H7 (cell line): ENCODE measurements at regions not wholly inside any gene's neighbourhood (a gene's known extent, or its start where the extent isn't known, plus 50 kb on each side); places are given as distances from the start of the nearest gene placed in this dataset.

Experiments
- DNase-seq: peaks from one replicate; pipeline ENCODE4 v3.0.0; 2012
- H3K27me3 ChIP-seq: 2 replicates; pipeline ENCODE4 v1.6.0; 2011; ENCODE audit warnings: mild to moderate bottlenecking, low read length; ENCODE audit not compliant: control insufficient read depth, insufficient read depth
- H3K36me3 ChIP-seq: replicated peaks from 2 replicates; pipeline ENCODE4 v1.5.1; 2011; ENCODE audit warnings: low read length; ENCODE audit not compliant: control insufficient read depth, insufficient read depth
- H3K4me3 ChIP-seq: 2 replicates; pipeline ENCODE4 v1.5.1; 2011; ENCODE audit warnings: low read depth, mild to moderate bottlenecking, control low read depth, low read length, moderate library complexity; ENCODE audit not compliant: insufficient read depth

DNA sequence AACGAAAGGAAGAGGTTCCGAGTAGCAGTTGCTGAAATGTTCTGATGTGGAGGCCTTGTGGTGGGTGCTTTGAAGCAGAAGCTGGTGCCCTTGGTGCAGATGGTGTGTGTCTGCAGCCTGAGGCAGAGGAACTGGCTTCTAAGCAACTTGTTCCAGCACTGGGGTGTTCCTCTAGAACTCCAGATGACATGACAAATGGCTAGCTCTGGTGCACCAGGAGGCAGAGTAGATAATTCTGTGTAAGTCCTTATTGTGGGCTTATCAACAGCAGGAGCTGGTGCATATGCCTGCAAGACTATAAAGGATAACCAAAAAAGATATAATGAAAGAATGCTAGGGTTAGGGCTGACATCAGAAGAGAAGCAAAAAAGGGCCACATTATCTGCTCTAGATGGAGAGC is 76.5 kb downstream of the ARL5B start:
- H3K27me3 ChIP-seq, result no peaks in the 10 kb centered on the region
- no peak overlapping the region for H3K4me3 ChIP-seq
- no peaks in the 10 kb centered on the region for H3K36me3 ChIP-seq
- DNase-seq, result no peak

DNA sequence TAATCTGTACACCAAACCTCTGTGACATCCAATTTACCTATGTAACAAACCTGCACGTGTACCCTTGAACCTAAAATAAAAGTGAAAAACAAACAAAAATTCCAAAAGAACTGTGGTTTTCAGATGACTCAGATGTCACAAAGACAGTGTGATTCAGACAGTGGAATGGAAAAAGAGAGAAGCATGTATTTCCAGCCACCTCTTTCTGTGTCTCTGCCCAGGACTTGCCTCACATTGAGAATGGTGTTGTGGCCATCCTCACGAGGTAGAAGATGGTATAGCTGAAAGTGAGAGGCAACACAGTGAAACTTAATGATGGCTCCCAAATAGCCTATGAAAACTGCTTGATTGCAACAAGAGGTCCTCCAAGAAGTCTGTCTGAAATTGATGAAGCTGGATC is 78.0 kb downstream of the ARL5B start:
- Histone ChIP-seq H3K27me3 (no peaks in the 10 kb centered on the region), H3K36me3 (no peaks in the 10 kb centered on the region), H3K4me3 (no peak overlapping the region)
- DNase-seq, result no peak

DNA sequence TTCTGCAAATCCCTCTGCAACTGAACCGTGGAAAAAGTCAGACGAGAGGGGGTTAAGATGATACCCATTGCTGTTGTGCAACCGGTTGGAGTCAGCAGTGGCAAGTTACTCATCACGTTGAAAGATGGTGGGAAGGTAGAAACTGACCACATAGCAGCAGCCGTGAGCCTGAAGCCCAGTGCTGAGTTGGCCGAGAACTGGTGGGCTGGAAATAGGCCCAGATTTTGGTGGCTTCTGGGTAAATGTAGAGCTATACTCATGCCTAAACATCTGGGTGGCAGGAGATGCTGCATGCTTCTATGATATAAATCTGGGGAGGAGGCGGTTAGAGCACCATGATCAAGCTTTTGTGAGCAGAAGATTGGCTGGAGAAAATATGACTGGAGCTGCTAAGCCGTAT is 78.6 kb downstream of the ARL5B start:
- Histone ChIP-seq H3K36me3 (no peaks in the 10 kb centered on the region), H3K4me3 (no peak overlapping the region), H3K27me3 (no peaks in the 10 kb centered on the region)
- no peak for DNase-seq

DNA sequence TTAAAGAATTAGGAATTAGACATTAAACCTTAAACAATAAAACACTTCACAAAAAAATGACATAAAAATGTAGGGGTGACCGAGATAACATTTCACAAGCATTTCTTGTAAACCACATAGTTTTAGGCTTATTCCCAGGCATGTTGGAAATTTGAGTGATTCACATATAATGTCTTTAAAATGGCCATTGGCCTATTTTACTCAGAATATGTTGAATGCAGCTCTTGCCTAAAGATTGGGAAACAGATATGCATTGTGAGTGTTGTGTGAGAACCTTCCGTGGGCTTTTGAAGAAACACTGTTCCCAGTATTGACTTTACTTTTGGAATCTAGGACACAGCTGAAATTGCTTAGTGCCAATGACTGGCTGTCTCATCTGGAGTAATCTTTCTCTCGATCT is 79.6 kb downstream of the ARL5B start:
- Histone ChIP-seq H3K36me3 (no peaks in the 10 kb centered on the region), H3K27me3 (no peaks in the 10 kb centered on the region), H3K4me3 (no peak overlapping the region)
- DNase-seq, result no peak

DNA sequence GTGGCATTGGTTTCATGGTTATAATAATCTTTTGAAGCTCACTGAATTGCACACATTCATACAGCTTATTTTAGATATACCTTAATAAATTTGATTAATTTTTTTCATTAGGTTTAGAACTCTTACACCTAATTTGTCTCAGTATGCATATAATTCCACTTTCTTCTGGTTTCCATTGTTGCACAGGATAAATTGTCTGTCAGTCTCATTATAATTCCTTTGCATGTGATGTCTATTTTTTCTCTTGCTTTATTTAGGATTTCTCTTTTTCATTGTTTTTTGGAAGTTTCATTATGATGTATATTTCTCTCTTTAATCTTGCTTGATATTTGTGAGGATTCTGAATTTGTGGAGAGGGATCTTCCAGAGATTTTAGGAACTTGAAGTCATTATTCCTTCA is 84.7 kb downstream of the ARL5B start:
- Histone ChIP-seq H3K27me3 (no peaks in the 10 kb centered on the region), H3K4me3 (no peak overlapping the region)
- no peak for DNase-seq

DNA sequence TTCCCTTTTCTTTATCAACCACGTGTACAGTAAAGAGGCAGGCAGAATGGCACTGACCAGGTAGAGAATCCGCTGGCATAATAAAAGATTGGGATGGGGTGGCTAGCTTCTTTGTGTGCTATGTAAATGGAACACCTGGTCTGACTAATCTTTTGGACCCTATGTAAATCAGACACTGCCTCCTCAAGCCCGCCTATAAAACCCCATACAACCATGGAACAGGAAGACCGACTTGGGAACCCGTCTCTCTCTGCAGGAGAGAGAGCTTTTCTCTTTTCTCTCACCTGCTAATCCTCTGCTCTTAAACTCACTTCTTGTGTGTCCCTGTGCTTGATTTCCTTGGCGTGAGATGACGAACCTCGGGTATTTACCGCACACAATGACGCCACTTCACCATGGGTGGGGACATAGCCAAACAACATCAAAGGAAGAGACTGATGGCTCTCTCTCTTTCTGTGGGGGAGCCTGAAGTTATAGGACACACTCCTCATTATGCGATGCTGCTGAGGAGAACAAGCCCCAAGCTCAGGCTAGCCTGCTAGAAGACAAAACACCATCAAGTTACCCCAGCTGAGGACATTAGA is 94.2 kb downstream of the ARL5B start:
- no peak for DNase-seq
- H3K4me3 ChIP-seq, result no peak overlapping the region

More for the DNA sequence above, 84.7 kb downstream of the ARL5B start:
- H3K36me3 ChIP-seq, result no peaks in the 10 kb centered on the region

DNA sequence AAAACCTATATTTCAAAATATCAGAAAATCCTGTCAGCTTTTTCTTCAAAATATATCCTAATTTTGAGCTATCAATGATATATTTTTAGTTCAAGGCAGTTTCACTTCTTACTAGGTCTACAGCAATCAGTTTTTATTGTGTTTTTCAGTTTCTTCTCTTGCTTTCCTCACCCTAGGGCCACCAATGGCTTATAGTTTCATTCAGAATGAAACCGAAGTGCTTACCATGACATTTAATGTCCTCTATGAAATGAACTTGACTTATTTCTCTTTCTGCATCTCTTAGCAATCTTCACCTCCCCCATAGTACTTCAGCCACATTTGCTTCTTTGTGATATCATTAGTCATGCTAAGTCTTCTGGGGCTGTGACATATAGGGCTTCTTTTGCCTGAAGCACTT is 100.3 kb downstream of the ARL5B start:
- H3K36me3 ChIP-seq, result no peaks in the 10 kb centered on the region
- no peak for DNase-seq
- no peak overlapping the region for H3K4me3 ChIP-seq
- H3K27me3 ChIP-seq, result no peaks in the 10 kb centered on the region

More for the DNA sequence above, 94.2 kb downstream of the ARL5B start:
- no peaks in the 10 kb centered on the region for H3K27me3 ChIP-seq
- H3K36me3 ChIP-seq, result no peaks in the 10 kb centered on the region

DNA sequence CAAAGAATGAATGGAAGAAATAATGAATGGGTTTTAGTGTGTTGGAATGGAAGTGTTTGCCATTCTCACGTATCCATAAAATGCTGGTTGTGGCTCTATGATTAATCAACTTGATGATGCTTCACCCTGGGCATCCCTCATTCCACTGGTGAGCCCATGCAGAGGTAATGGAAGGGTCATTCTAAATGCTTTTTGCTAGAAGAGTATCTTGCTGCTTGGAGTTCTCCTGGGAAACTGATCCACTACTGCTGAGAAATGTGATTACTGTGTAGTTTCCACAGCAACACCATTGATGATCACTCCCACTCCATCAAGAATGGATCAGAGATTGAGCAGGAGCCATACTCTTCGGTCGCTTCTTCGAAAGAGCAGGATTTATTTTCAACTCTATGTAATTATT is 101.6 kb downstream of the ARL5B start:
- DNase-seq, result no peak
- Histone ChIP-seq H3K4me3 (no peak overlapping the region), H3K27me3 (no peaks in the 10 kb centered on the region), H3K36me3 (no peaks in the 10 kb centered on the region)

DNA sequence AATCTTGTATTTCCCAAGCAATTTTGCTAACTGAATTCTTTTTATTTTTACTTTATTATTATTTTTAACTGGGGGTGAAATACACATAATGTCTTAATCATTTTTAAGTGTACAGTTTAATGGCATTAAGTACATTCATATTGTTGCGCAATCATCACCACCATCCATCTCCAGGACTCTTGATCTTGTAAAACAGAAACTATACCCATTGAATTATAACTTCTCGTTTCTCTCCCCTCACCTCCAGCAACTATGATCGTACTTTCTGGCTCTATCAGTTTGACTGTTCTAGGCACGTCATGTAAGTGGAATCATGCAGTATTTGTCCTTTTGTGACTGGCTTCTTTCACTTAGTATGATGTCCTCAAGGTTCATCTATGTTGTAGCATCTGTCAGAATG is 108.8 kb downstream of the ARL5B start:
- DNase-seq, result no peak

DNA sequence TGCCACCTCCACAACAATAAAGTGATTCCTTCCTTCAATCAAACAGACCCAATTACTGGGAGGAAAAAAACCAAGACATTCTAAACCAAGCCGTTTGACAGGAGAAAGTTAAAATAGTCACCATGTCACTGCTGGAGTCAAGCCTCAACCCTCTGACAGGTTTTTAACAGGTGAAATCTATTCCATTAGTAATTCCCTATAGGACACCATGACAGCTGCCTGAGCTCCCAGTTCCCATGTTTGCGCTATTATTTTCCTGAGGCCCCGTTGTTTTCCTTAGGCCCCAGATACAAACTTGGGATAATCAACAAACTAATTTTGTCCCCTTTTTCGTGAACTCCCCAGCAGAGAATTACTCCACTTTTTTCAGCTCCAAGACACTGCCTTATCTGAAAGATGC is 113.9 kb downstream of the ARL5B start:
- Histone ChIP-seq H3K27me3 (no peaks in the 10 kb centered on the region), H3K4me3 (no peak overlapping the region), H3K36me3 (no peaks in the 10 kb centered on the region)
- no peak for DNase-seq

More for the DNA sequence above, 108.8 kb downstream of the ARL5B start:
- no peak overlapping the region for H3K4me3 ChIP-seq
- H3K27me3 ChIP-seq, result no peaks in the 10 kb centered on the region
- H3K36me3 ChIP-seq, result no peaks in the 10 kb centered on the region

DNA sequence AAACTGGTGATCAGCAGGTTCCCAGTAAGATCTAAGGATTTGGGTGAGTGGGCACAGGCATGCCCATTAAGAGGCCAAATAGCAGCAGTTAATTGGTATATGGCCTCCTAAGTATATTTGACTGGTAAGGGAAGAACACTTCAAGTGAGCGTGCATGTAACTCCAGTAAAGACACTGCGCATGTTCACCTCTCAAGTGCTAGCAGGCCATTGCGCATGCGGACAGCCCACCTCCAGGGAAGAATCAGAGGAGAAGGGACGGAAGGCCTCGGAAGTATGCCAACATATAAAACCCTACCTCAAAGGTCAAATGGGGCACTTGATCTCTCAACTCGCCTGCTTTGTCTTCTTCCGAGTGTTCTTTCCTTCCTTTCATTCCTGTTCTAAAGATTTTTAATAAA is 118.0 kb downstream of the ARL5B start:
- no peaks in the 10 kb centered on the region for H3K27me3 ChIP-seq
- H3K4me3 ChIP-seq, result no peak overlapping the region
- no peak for DNase-seq
- H3K36me3 ChIP-seq, result no peaks in the 10 kb centered on the region

DNA sequence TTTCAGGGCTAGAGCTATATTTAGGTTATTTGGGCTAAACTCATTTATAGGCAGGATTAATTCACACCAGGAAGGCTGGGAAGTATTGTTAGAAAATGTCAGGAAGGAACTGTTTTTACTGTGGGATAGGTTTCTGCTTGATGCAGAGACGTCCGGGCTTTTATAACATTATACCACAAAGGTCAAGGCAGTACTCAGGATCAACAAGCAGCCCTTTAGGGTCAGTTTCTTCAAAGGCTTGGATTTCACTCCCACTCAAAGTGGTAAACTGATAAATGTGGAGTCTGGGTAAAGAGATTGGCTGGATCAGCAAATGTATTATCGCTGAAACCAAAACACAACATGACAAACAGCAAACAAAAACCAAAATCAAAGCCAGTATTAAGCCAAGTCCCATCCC is 127.2 kb downstream of the ARL5B start:
- Histone ChIP-seq H3K4me3 (no peak overlapping the region), H3K36me3 (no peaks in the 10 kb centered on the region), H3K27me3 (no peaks in the 10 kb centered on the region)
- no peak for DNase-seq

DNA sequence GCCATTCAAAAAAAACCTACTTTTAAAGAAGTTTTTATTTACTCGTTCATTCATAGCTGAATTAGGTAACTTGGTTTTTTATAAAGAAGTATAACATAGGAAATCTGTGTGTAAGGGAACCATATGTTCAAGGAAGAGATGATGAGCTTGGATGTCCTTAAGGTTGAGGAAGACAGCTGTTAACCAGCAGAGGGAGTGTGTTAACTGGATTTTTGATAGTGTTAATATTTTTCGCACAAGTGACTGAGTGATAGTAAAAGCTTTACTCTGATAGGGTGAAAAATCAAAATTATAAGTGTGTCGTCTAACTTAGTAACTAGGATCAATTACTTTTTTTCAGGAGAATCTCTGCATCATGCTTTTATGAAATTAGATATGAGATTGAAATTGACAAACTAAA is 134.7 kb downstream of the ARL5B start:
- H3K4me3 ChIP-seq, result no peak overlapping the region
- H3K36me3 ChIP-seq, result no peaks in the 10 kb centered on the region
- peak; percentile 3 for DNase-seq
- H3K27me3 ChIP-seq, result no peaks in the 10 kb centered on the region

DNA sequence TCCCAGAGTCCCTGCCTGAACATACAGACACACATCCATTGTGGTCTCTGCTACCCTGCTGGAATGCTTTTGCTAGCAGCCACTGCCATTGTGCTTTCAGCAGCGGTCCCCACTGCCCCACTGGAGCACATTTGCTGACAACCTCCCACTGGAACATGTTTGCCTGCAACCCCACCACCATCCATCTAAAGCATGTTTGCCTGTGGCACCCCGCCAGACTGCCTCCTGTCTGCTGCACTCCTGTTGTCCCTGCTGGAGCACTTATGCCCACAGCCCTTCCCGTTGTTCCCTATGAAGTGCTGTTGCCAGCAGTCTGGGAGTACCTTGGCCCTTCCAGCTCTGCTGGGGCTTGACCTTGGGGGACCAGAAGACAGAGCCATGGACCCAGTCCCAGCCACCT is 136.3 kb downstream of the ARL5B start:
- no peak for DNase-seq

DNA sequence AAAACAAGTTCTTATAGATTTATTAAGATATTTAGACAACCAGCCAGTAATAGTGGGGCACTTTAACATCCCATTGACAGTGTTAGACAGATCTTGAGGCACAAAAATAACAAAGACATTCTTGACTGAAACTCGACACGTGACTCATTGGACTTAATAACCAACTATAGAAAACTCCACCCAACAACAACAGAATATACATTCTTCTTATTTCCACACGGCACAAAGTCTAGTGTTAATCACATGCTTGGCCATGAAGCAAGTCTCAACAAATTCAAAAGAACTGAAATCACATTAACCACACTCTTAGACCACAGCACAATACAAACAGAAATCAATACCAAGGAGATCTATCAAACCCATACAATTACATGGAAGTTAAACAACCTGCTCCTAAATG is 138.1 kb downstream of the ARL5B start:
- Histone ChIP-seq H3K36me3 (no peaks in the 10 kb centered on the region), H3K4me3 (no peak overlapping the region), H3K27me3 (no peaks in the 10 kb centered on the region)
- DNase-seq, result no peak

More for the DNA sequence above, 136.3 kb downstream of the ARL5B start:
- H3K27me3 ChIP-seq, result no peaks in the 10 kb centered on the region
- H3K4me3 ChIP-seq, result no peak overlapping the region
- no peaks in the 10 kb centered on the region for H3K36me3 ChIP-seq

DNA sequence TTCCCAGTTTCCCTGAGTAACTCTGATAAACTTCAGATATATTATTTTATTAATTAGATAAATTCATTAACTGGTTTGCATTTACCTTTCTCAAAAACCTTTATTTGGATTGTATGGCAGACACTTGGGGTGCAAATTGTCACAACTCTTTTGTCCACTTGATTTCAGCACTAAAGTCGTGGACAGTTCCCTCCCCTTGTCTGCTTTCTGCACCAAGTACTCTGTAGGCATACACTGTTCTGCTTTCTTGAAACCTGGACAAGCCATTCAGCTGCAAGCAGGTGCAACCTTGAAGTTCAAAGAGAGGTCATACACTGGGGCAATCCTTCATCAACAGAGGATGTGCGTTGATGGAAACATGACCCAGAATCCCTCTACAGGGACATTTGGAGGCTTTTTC is 162.9 kb downstream of the ARL5B start:
- no peaks in the 10 kb centered on the region for H3K36me3 ChIP-seq
- no peak for DNase-seq
- H3K27me3 ChIP-seq, result no peaks in the 10 kb centered on the region
- no peak overlapping the region for H3K4me3 ChIP-seq
